Skin of body (tissue), 1 donor: ENCODE measurements at regions not wholly inside any gene's neighbourhood (a gene's known extent, or its start where the extent isn't known, plus 50 kb on each side); places are given as distances from the start of the nearest gene placed in this dataset.
A peak's percentile ranks its signal among the peaks of the same experiment; 100 is the strongest.

Experiments used
- DNase-seq: peaks from one replicate; lab custom pipeline; 2025; lab: John Stamatoyannopoulos, UW

- DNase-seq = no peak
These were observed 140.6 kb upstream of the ID2 start for GRCh38 chr2:8541223-8541622.

DNA sequence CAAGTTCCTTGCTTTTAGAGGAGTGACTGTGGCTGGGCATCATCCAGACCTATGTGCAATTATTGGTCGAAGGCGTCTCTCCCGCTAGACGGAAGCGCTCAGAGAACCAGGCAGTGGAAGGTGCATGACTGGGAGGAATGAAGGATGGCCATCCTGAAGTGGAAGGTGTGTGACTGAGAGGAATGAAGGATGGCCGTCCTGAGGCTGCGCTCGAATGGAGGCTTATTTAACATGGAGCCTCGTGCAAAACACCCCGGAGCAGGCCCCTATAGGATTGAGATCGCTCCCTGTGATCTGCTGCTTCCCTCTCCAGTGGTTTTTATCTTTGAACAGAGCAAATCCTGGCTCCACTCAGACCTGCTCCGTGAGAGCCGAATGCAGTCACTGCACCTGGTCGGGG, 140.2 kb upstream of the ID2 start:
- no peak for DNase-seq

DNA sequence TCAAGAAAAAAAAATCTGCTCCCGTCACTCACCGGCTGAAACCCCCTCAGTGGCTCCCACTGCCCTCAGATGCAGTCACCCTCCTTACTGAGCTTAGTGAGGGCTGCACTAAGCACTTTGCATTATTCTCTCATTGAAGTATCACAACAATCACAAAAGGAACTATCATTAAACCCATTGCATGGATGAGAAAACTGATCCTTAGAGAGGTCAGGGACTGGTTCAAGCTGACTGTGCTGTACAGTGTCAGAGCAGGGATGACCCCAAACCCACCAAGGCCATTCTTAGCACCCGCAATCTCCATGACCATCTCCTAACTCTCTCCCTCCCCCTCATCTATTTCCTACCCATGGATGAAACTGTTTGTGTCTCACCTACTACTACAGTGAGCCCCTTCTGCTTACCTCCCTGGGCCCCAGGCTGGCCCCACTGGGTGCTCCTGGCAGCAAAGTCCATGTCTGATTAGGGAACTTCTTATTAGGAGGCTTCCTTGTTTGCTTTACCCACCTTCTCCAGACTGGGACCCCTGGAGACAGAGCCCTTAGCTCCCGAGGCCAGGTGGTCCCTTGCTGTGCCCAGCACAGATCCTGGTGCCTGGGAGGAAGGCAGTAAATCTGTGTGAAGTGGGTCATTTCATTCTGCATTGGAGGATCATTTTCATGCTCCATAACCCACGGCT, 139.3 kb upstream of the ID2 start:
- DNase-seq = no peak

GRCh38 chr2:8543060-8543382, 138.8 kb upstream of the ID2 start:
- no peak for DNase-seq

GRCh38 chr2:8543383-8544170, 138.3 kb upstream of the ID2 start:
- peak; percentile 50 for DNase-seq

DNA sequence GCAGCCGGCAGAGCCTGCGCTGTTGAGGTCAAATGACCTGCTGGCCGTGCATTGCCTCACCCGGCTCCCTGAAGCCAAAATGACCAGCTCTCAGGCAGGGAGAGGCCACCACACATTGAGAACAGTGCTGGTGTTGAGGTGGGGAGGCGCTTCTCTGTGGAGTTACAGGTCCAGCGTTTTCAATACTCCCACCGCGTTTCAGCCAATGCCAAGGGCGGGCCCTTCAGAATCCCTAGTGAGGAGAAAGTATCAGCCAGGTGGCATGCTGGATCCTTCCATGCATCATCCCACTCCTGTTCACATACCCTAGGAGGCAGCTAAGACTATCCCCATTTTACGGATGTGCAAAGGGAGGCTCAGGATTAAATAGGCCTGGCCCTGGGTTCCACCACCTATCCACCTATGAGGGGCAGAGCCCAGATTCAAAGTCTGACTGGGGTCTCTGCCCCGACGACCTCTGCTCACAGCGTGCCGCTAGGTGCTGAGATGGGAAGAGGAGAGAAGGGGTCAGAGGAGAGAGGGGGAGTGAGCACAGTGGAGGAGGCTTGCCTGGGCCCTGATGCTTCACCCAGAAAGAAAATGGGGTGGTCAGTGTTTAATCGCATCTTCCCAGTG, 137.6 kb upstream of the ID2 start:
- no peak for DNase-seq

- DNase-seq = peak; percentile 45
These were observed 136.8 kb upstream of the ID2 start for GRCh38 chr2:8544786-8545694.

GRCh38 chr2:8545695-8546611, 135.9 kb upstream of the ID2 start:
- no peak for DNase-seq

DNA sequence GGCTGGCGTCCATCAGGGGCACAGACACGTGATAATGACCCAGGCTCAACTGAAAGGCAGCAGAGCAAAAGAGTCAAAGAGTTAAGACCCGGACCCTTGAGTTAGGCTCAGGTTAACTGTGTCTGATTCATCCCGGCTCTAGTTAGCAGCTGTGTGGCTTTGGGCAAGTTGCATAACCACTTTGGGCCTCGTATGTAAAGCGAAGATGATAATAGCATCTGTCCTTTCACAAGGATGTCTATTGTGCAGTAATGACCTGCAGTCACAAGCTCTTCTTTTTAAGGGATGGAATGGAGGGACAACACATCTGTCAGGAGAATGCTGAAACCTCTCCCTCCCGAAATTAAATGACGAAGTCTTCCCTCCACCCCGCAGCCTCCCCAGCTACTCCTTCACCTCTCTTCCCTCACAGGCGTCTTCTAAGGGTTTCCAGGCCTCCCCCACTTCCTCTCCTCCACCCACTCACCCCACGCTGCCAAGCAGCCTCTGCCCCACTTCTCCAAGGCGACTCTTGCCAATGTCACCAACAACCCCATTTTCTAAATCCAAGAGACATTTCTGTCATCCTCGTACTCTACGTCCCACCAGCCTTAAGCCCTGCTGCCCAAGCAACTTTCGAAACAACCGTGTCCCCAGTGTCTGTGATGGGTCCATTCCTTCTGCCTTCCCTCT, 135.1 kb upstream of the ID2 start:
- no peak for DNase-seq

DNA sequence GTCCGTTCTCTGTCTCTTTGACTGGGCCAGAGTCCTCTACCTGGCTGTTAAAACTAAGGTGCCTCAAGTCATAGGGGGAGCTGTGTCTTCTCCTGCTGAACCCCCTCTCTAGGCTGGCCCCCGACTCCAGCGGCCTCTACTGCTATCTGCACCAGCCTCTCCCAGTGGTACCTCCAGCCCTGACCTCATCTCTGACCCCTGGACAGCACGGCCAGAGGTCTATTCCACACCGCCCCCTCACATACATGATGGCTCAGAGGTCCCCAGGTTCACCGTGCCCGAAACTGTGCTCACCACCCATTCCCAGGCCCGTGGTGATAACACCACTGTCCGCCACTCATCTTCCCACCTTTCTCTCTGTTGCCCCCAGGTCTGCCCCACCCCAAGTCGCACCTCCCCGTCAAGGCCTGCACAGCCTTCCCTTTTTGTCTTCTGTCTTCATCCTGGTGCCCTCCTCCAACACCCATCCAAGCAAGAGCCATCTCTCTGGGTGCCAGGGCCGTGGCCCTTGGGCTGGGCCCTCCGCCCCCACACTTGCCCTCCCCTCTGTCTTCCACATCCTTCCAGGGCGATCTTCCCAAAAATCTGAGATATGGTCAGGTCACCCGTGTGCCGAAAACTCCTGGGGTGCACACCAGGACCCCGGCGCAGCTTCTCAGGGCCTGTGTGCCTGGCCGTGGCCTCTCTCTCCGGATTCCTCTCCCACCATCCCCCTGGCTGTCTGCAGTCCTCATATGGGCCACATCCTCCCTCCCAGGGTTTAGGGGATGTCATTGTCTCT, 134.4 kb upstream of the ID2 start:
- no peak for DNase-seq

GRCh38 chr2:8548065-8548618, 133.7 kb upstream of the ID2 start:
- no peak for DNase-seq

GRCh38 chr2:8548619-8549150, 133.2 kb upstream of the ID2 start:
- no peak for DNase-seq

DNA sequence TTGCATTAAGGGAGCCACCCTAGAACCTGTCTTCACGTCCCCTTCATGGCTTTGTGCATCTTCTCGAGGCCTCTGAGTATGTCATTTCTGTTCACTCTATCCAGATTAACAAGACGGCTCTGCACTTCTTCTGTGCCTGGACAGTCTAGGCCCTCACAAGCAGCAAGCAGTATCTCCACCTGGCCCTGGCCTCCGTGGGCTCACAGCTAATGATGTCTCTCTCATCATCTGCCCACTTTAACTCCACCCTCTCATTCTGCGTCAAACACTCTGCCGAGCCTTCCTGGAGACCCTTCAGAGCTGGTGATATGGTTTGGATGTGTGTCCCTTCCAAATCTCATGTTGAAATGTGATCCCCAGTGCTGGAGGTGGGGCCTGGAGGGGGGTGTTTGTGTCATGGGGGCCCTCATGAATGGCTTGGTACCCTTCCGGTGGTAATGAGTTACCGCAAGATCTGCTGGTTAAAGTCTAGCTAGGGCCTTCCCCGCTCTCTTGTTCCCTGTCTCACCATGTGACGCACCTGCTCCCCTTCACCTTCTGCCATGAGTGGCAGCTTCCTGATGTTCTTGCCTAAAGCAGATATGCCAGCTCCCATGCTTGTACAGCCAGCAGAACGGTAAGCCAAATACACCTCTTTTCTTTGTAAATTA, 132.5 kb upstream of the ID2 start:
- no peak for DNase-seq

DNA sequence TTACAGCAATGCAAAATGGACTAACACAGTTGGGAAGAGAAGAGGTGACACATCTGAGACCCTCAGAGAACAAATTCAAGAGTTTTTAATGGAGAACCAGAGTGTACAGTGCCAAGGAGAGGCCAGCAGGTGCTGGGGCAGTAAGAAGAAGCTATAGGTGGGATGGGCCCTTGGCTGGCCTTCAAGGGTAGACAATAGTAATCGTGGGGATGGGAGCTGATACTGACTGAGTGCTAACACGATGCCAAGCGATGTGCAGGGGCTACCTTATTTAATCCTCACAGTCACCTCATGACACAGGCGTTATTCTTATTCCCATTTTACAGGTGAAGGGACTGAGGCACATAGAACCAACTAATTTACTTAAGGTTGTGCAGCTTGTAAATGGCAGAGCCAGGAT, 131.9 kb upstream of the ID2 start:
- DNase-seq = no peak

DNA sequence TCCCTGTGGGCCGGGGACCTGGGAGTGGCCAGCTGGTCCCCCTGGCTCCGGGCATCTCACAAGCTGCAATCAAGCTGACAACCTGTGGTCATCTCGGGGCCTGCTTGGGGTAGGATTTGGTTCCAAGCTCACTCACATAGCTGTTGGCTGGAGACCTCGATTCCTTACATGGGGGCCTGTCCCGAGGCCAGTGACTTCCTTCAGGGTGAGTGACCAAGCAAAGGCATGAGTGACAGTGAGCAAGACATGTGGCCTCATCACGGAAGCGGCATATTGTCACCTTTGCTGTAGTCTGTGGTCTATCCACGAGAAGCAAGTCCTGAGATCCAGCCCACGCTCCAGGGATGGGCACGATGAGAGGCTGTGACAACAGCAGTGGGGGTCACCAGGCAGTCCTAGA, 131.4 kb upstream of the ID2 start:
- DNase-seq = no peak

- DNase-seq = no peak
These were observed 130.8 kb upstream of the ID2 start for GRCh38 chr2:8550937-8551621.

DNA sequence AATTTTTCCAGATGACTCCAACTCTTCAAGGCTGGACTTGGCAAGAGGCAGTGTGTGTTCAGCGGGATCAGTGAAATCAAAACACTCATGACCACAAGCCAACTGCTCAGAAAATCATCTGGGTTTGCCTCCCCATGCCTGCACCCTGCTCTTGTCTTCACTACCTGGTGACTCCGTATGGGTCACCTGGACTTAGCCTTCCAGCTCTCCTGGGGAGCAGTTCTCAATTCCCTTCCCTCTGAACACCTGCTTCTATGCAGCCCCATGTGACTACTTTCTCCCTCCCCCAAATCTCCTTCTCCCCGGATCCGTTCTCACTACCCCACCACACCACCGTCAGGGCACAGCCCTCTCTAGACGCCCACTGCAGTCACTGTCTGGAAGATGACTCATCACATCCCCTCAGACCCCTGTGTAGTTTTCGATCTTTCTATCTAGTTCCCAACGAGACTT, 130.2 kb upstream of the ID2 start:
- DNase-seq = no peak
